Fibroblast of lung (primary cell): ENCODE measurements at regions not wholly inside any gene's neighbourhood (a gene's known extent, or its start where the extent isn't known, plus 50 kb on each side); places are given as distances from the start of the nearest gene placed in this dataset.

Source experiments
- DNase-seq, 2 donors: peaks; one replicate each; pipeline versions ENCODE4 v3.0.0 to v3.0.0-alpha.2; 2010; ENCODE audit warnings: low read depth in 2 of 2
- H2AFZ ChIP-seq: 2 replicates; pipeline ENCODE4 v1.5.1; 2012; ENCODE audit warnings: low read length, control low read depth, inconsistent platforms
- H3K27ac ChIP-seq: 2 replicates; pipeline ENCODE4 v1.5.1; 2011; ENCODE audit warnings: low read length, control low read depth; ENCODE audit not compliant: insufficient read depth
- H3K27me3 ChIP-seq: 2 replicates; pipeline ENCODE4 v1.5.1; 2011; ENCODE audit warnings: mild to moderate bottlenecking, low read length; ENCODE audit not compliant: control insufficient read depth, insufficient read depth
- H3K36me3 ChIP-seq: 2 replicates; pipeline ENCODE4 v1.5.1; 2011; ENCODE audit warnings: low read length; ENCODE audit not compliant: control insufficient read depth, insufficient read depth
- H3K4me1 ChIP-seq: 2 replicates; pipeline ENCODE4 v1.5.1; 2011; ENCODE audit warnings: low read length; ENCODE audit not compliant: control insufficient read depth, insufficient read depth; ENCODE audit errors: extremely low read depth
- H3K4me2 ChIP-seq: 2 replicates; pipeline ENCODE4 v1.5.1; 2011; ENCODE audit warnings: low read length, control low read depth; ENCODE audit not compliant: insufficient read depth; ENCODE audit errors: extremely low read depth
- H3K4me3 ChIP-seq, 4 experiments: fragments of 200-600 bp in 1 of 4; sonication (generic) in 1 of 4; replicated peaks in 1 of 4; 2 replicates each; pipeline ENCODE4 v1.5.1; 2011 to 2016; ENCODE audit warnings: low read length in 4 of 4, low read depth in 3 of 4, mild to moderate bottlenecking in 3 of 4, control low read depth in 2 of 4, inconsistent platforms in 1 of 4, mixed read lengths in 1 of 4; ENCODE audit not compliant: insufficient read depth in 1 of 4; ENCODE audit errors: control extremely low read depth in 1 of 4
- H3K79me2 ChIP-seq: 2 replicates; pipeline ENCODE4 v1.5.1; 2012; ENCODE audit warnings: mild to moderate bottlenecking, low read length, inconsistent platforms; ENCODE audit not compliant: control insufficient read depth, insufficient read depth
- H3K9ac ChIP-seq: 2 replicates; pipeline ENCODE4 v1.5.1; 2011; ENCODE audit warnings: mild to moderate bottlenecking, low read length, control low read depth; ENCODE audit not compliant: insufficient read depth
- H3K9me3 ChIP-seq: 2 replicates; pipeline ENCODE4 v1.5.1; 2012; ENCODE audit warnings: low read depth, low read length; ENCODE audit not compliant: control insufficient read depth, insufficient read depth
- H4K20me1 ChIP-seq: 2 replicates; pipeline ENCODE4 v1.5.1; 2011; ENCODE audit warnings: low read length; ENCODE audit not compliant: control insufficient read depth, insufficient read depth; ENCODE audit errors: extremely low read depth
- EZH2 ChIP-seq: IDR thresholded peaks from 2 replicates; pipeline ENCODE4 v1.5.1; 2012; ENCODE audit warnings: low read length, control low read depth, mild to moderate bottlenecking; ENCODE audit errors: missing control alignments
- TF ChIP-seq, protein P1 (sequence below), 2 donors: IDR thresholded peaks in 1 of 2; conservative IDR thresholded peaks in 1 of 2; 1 replicate in 1 of 2; 2 replicates in 1 of 2; pipeline ENCODE4 v1.5.1; 2011 to 2012; ENCODE audit warnings: low read length in 2 of 2, control low read depth in 1 of 2, inconsistent platforms in 1 of 2, low read depth in 1 of 2, mild to moderate bottlenecking in 1 of 2

DNA sequence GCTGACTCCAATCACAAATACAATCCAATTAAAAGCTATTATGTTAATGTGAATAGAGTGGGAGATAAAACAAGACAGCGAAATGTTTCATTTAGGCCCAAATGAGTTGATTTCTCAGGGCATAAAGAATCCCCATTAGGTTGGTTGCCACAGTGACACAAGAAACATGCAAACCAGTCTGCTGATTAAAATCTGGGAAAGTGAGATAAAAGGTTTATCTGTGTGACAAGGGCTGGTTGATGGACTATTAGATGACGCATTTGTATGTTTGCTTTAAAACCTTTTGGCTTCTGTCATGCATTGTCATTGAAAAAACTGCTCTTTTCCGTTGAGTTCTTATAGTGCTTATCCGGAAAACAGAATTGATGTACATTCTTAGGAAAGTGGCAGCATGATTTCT is 658.2 kb downstream of the GATA3 start:
- no peak for DNase-seq
- no peak overlapping the region for H2AFZ ChIP-seq
- no peaks in the 10 kb centered on the region for H3K27me3 ChIP-seq
- no peaks in the 10 kb centered on the region for H4K20me1 ChIP-seq
- H3K27ac ChIP-seq: no peak overlapping the region
- H3K79me2 ChIP-seq: no peaks in the 10 kb centered on the region
- TF ChIP-seq EZH2: no peak
- no peak overlapping the region for H3K4me3 ChIP-seq
- H3K9me3 ChIP-seq: no peaks in the 10 kb centered on the region
- H3K9ac ChIP-seq: no peak overlapping the region
- no peak overlapping the region for H3K4me2 ChIP-seq
- H3K4me1 ChIP-seq: no peaks in the 10 kb centered on the region
- H3K36me3 ChIP-seq: no peaks in the 10 kb centered on the region

DNA sequence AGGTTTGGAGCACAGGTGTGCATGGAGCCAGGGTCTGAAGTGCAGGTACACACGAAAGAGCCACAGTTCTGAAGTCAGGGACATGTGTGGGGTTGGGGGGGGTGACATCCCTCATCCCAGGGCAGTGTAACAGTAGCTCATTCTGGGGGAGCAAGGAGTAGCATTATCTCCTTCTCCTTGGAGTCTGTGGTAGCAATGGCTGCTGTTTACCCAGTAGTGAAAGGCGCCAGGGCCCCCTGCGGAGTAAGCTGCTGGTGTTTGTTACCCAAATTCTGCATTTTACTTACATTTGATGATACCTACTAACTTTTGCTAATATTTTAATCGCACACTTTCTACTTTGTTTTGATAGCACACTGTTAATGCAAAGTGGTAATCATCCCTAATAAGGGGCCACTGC is 665.5 kb downstream of the GATA3 start:
- H3K36me3 ChIP-seq: no peaks in the 10 kb centered on the region
- DNase-seq: no peak
- no peaks in the 10 kb centered on the region for H3K79me2 ChIP-seq
- no peaks in the 10 kb centered on the region for H4K20me1 ChIP-seq
- no peaks in the 10 kb centered on the region for H3K4me1 ChIP-seq
- H3K27me3 ChIP-seq: no peaks in the 10 kb centered on the region
- H3K27ac ChIP-seq: no peak overlapping the region
- H2AFZ ChIP-seq: no peak overlapping the region
- H3K9me3 ChIP-seq: no peaks in the 10 kb centered on the region
- H3K4me2 ChIP-seq: no peak overlapping the region
- H3K4me3 ChIP-seq: no peak overlapping the region
- no peak overlapping the region for H3K9ac ChIP-seq
- TF ChIP-seq, protein P1, sequence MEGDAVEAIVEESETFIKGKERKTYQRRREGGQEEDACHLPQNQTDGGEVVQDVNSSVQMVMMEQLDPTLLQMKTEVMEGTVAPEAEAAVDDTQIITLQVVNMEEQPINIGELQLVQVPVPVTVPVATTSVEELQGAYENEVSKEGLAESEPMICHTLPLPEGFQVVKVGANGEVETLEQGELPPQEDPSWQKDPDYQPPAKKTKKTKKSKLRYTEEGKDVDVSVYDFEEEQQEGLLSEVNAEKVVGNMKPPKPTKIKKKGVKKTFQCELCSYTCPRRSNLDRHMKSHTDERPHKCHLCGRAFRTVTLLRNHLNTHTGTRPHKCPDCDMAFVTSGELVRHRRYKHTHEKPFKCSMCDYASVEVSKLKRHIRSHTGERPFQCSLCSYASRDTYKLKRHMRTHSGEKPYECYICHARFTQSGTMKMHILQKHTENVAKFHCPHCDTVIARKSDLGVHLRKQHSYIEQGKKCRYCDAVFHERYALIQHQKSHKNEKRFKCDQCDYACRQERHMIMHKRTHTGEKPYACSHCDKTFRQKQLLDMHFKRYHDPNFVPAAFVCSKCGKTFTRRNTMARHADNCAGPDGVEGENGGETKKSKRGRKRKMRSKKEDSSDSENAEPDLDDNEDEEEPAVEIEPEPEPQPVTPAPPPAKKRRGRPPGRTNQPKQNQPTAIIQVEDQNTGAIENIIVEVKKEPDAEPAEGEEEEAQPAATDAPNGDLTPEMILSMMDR (conservative IDR thresholded peaks at IDR 0.05 in 1 of 2, IDR thresholded peaks at IDR 0.05 in 1 of 2; ENCODE audit: low read depth in 1 of 2, low read length in 2 of 2): no peak
- TF ChIP-seq EZH2: no peak

DNA sequence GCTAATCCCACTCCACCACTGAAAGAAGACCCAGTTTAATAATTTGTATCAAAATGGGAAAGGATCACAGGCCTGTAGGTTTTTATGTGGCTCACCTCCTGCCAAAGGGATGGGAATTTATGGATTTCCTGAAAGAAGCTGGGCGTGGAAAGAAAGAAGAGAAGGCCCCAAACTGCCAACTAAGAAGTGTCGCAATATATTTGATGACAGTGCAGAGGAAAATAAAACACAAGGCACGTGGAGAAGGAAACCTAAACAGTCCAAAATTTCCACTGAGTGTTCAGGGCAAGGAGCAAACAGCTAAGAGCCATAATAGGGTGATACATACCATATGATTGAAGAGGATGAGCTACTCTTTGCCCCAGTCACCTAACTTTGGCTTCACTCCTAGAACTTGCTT is 667.2 kb downstream of the GATA3 start:
- no peak overlapping the region for H3K4me3 ChIP-seq
- H3K9me3 ChIP-seq: no peaks in the 10 kb centered on the region
- no peaks in the 10 kb centered on the region for H3K79me2 ChIP-seq
- H3K4me1 ChIP-seq: no peaks in the 10 kb centered on the region
- TF ChIP-seq EZH2: no peak
- TF ChIP-seq, protein P1 (conservative IDR thresholded peaks at IDR 0.05 in 1 of 2, IDR thresholded peaks at IDR 0.05 in 1 of 2; ENCODE audit: low read depth in 1 of 2, low read length in 2 of 2): no peak
- no peaks in the 10 kb centered on the region for H4K20me1 ChIP-seq
- H3K4me2 ChIP-seq: no peak overlapping the region
- no peak for DNase-seq
- no peak overlapping the region for H2AFZ ChIP-seq
- H3K27ac ChIP-seq: no peak overlapping the region
- no peaks in the 10 kb centered on the region for H3K27me3 ChIP-seq
- H3K36me3 ChIP-seq: no peaks in the 10 kb centered on the region
- no peak overlapping the region for H3K9ac ChIP-seq
